ENCODE measurements at regions not wholly inside any gene's neighbourhood (a gene's known extent, or its start where the extent isn't known, plus 50 kb on each side); places are given as distances from the start of the nearest gene placed in this dataset.

- H3K4me1 ChIP-seq (replicated peaks in 1 of 2), result no peaks in the 10 kb centered on the region
- H3K27ac ChIP-seq, result no peak overlapping the region
- no peak overlapping the region for H3K4me3 ChIP-seq
- no peak for ATAC-seq (replicated peaks in 6 of 8)
- in situ Hi-C loops (cut with MboI; ENCODE audit: low pct_unique_long_range_greater_than_20kb in 2 of 9, low sequenced_read_pairs in 9 of 9, unreplicated experiment in 9 of 9), result no loop called here
Observed at GRCh38 chr7:109956916-109957315, 1134.0 kb upstream of the LRRN3 start.

GRCh38 chr7:109963741-109964140, 1127.2 kb upstream of the LRRN3 start:
- H3K4me1 ChIP-seq (replicated peaks in 1 of 2), result no peaks in the 10 kb centered on the region
- H3K27ac ChIP-seq, result no peak overlapping the region
- 22 to 96% (median 77%) methylated on average over 1 to 3 of the region's 3 CpGs; no CpG with 5 or more reads in 2 of the 10 experiments for whole genome bisulfite sequencing, 10 experiments
- in situ Hi-C loops (cut with MboI; ENCODE audit: low pct_unique_long_range_greater_than_20kb in 2 of 9, low sequenced_read_pairs in 9 of 9, unreplicated experiment in 9 of 9), result no loop called here
- H3K4me3 ChIP-seq, result no peak overlapping the region
- no peak for ATAC-seq (replicated peaks in 6 of 8)

- in situ Hi-C loops (cut with MboI; ENCODE audit: low pct_unique_long_range_greater_than_20kb in 2 of 9, low sequenced_read_pairs in 9 of 9, unreplicated experiment in 9 of 9), result no loop called here
- ATAC-seq (replicated peaks in 6 of 8), result peak in 2 of 8 experiments; percentile 15 to 48
- Histone ChIP-seq H3K4me3 (no peak overlapping the region), H3K4me1 (replicated peaks in 1 of 2) (no peaks in the 10 kb centered on the region), H3K27ac (no peak overlapping the region)
- 18 to 94% (median 63%) methylated on average over 1 to 2 of the region's 2 CpGs; no CpG with 5 or more reads in 5 of the 10 experiments for WGBS, 10 experiments
Observed at GRCh38 chr7:109964780-109965179, 1126.1 kb upstream of the LRRN3 start.

DNA sequence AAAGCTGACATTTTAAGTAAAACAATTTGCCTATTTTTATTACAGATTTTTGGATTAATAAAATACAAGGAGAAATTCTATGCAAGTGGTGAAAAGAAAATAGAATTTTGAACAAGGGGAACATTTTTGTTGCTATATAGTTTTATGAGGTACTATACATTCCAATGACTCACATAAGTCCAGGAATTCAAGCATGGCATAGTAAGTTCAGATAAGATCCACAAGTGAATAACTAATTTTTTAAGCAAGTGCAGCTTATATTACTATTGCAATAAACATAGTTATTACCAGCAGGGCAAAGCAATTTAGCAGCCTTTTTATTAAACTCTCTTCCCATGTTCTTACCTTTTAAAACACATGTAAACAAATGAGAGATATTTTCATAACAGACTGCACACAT, 1123.5 kb upstream of the LRRN3 start:
- ATAC-seq (replicated peaks in 6 of 8), result no peak
- Histone ChIP-seq H3K4me1 (replicated peaks in 1 of 2) (no peaks in the 10 kb centered on the region), H3K27ac (no peak overlapping the region), H3K4me3 (no peak overlapping the region)
- in situ Hi-C loops (cut with MboI; ENCODE audit: low pct_unique_long_range_greater_than_20kb in 2 of 9, low sequenced_read_pairs in 9 of 9, unreplicated experiment in 9 of 9), result no loop called here

- ATAC-seq (replicated peaks in 6 of 8), result no peak
- no peaks in the 10 kb centered on the region for H3K4me1 ChIP-seq (replicated peaks in 1 of 2)
- WGBS, 10 experiments, result 0 to 100% (median 67%) methylated on average over 1 of the region's 1 CpG; no CpG with 5 or more reads in 1 of the 10 experiments
- H3K27ac ChIP-seq, result no peak overlapping the region
- H3K4me3 ChIP-seq, result no peak overlapping the region
- in situ Hi-C loops (cut with MboI; ENCODE audit: low pct_unique_long_range_greater_than_20kb in 2 of 9, low sequenced_read_pairs in 9 of 9, unreplicated experiment in 9 of 9), result no loop called here
Observed at GRCh38 chr7:109983618-109984017, 1107.3 kb upstream of the LRRN3 start.

DNA sequence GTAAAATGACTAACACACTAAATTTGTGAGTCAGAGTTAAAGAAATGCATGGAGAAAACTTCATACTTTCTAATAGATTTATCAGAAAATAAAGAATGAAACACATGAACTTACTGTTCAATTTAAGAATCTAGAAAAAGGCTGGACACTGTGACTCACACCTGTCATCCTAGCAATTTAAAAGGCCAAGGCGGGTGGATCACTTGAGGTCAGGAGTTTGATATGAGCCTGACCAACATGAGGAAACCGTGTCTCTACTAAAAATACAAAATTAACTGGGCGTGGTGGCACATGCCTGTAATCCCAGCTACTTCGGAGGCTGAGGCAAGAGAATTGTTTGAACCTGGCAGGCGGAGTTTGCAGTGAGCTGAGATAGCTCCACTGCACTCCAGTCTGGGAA, 1106.2 kb upstream of the LRRN3 start:
- Histone ChIP-seq H3K4me3 (no peak overlapping the region), H3K27ac (no peak overlapping the region), H3K4me1 (replicated peaks in 1 of 2) (no peaks in the 10 kb centered on the region)
- whole genome bisulfite sequencing, 10 experiments, result 5 to 100% (median 85%) methylated on average over 2 to 5 of the region's 5 CpGs
- peak in 2 of 8 experiments; percentile 67 to 93 for ATAC-seq (replicated peaks in 6 of 8)
- in situ Hi-C loops (cut with MboI; ENCODE audit: low pct_unique_long_range_greater_than_20kb in 2 of 9, low sequenced_read_pairs in 9 of 9, unreplicated experiment in 9 of 9), result no loop called here

GRCh38 chr7:109986701-109987100, 1104.2 kb upstream of the LRRN3 start:
- H3K4me1 ChIP-seq (replicated peaks in 1 of 2), result no peaks in the 10 kb centered on the region
- no peak overlapping the region for H3K4me3 ChIP-seq
- no peak overlapping the region for H3K27ac ChIP-seq
- 0 to 73% (median 17%) methylated on average over 1 to 2 of the region's 2 CpGs; no CpG with 5 or more reads in 5 of the 10 experiments for WGBS, 10 experiments
- no peak for ATAC-seq (replicated peaks in 6 of 8)
- in situ Hi-C loops (cut with MboI; ENCODE audit: low pct_unique_long_range_greater_than_20kb in 2 of 9, low sequenced_read_pairs in 9 of 9, unreplicated experiment in 9 of 9), result no loop called here

DNA sequence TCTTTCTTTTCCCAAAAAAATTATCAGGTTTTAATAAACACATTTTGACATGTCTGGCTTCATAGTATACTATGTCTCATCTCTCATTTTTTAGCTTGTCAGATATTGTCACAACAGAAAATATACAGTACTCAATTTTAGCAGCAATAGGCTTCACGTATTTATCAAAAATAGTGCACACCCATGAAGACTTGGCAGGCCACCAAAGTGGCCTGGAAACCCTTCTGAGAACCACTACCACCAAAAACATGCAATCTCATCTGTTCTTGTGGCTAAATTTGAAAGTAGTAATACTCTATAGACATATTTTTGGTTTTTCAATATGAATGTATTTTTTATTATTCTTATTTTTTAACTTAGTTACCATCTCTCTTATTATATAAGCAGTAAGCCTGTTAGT, 1094.5 kb upstream of the LRRN3 start:
- no peaks in the 10 kb centered on the region for H3K4me1 ChIP-seq (replicated peaks in 1 of 2)
- ATAC-seq (replicated peaks in 6 of 8), result no peak
- no peak overlapping the region for H3K4me3 ChIP-seq
- WGBS, 10 experiments, result 0 to 100% (median 96%) methylated on average over 1 of the region's 1 CpG; no CpG with 5 or more reads in 4 of the 10 experiments
- no peak overlapping the region for H3K27ac ChIP-seq
- in situ Hi-C loops (cut with MboI; ENCODE audit: low pct_unique_long_range_greater_than_20kb in 2 of 9, low sequenced_read_pairs in 9 of 9, unreplicated experiment in 9 of 9), result no loop called here

DNA sequence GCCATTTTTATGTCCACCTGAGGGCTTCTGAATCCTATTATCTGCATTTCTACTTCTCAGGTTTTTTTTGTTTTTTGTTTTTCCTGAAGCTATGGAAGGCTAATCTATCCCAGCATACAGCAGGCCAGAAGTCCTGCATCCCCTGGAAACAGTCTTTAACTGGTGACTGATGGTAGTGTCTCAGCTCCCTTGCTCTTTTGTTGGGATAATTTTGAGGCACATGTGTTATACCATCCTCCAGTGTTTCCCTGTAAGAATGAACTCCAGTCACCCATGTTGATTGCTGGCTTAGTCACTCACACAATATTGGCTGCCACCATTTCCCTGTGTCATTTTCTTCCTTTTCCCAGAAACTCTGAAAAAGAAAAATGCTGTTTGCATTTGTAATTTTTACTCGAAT, 1094.0 kb upstream of the LRRN3 start:
- ATAC-seq (replicated peaks in 6 of 8), result peak in 5 of 8 experiments; percentile 45 to 81 (median 61)
- 0 to 83% (median 19%) methylated on average over 1 of the region's 1 CpG; no CpG with 5 or more reads in 2 of the 10 experiments for WGBS, 10 experiments
- Histone ChIP-seq H3K4me3 (no peak overlapping the region), H3K27ac (no peak overlapping the region), H3K4me1 (replicated peaks in 1 of 2) (no peaks in the 10 kb centered on the region)
- in situ Hi-C loops (cut with MboI; ENCODE audit: low pct_unique_long_range_greater_than_20kb in 2 of 9, low sequenced_read_pairs in 9 of 9, unreplicated experiment in 9 of 9), result no loop called here

- Histone ChIP-seq H3K4me1 (replicated peaks in 1 of 2) (no peaks in the 10 kb centered on the region), H3K4me3 (no peak overlapping the region), H3K27ac (no peak overlapping the region)
- WGBS, 10 experiments, result 28 to 100% (median 85%) methylated on average over 1 to 2 of the region's 2 CpGs; no CpG with 5 or more reads in 1 of the 10 experiments
- in situ Hi-C loops (cut with MboI; ENCODE audit: low pct_unique_long_range_greater_than_20kb in 2 of 9, low sequenced_read_pairs in 9 of 9, unreplicated experiment in 9 of 9), result no loop called here
- ATAC-seq (replicated peaks in 6 of 8), result no peak
Observed at GRCh38 chr7:109997837-109998236, 1093.1 kb upstream of the LRRN3 start.

GRCh38 chr7:110001254-110001938, 1089.5 kb upstream of the LRRN3 start:
- Histone ChIP-seq H3K27ac (no peak overlapping the region), H3K4me1 (replicated peaks in 1 of 2) (no peaks in the 10 kb centered on the region), H3K4me3 (no peak overlapping the region)
- no peak for ATAC-seq (replicated peaks in 6 of 8)
- WGBS, 10 experiments, result 0 to 100% (median 63%) methylated on average over 1 of the region's 1 CpG; no CpG with 5 or more reads in 7 of the 10 experiments
- in situ Hi-C loops (cut with MboI; ENCODE audit: low pct_unique_long_range_greater_than_20kb in 2 of 9, low sequenced_read_pairs in 9 of 9, unreplicated experiment in 9 of 9), result no loop called here

DNA sequence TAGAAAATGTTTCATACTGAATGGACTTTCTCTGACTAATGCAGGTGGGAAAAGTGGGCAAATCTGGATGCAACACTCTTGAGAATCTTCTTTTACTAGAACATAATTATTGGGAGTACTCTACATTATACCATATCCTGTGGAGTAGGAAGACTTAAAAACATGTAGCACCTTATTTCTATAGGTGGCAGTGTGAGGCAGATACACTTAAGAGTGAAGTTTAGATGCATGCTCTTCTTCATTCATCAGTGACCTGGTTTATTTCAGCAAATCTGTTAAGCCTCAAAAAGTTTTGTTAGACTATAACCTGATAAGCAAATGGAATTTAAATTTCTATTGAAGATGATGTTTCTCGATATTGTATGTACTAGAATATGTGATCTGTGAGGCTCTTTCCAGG, 1087.1 kb upstream of the LRRN3 start:
- in situ Hi-C loops (cut with MboI; ENCODE audit: low pct_unique_long_range_greater_than_20kb in 2 of 9, low sequenced_read_pairs in 9 of 9, unreplicated experiment in 9 of 9), result no loop called here
- no peak for ATAC-seq (replicated peaks in 6 of 8)
- WGBS, 10 experiments, result 0 to 80% methylated on average over 1 of the region's 1 CpG; no CpG with 5 or more reads in 8 of the 10 experiments

GRCh38 chr7:110007320-110008063, 1083.4 kb upstream of the LRRN3 start:
- ATAC-seq (replicated peaks in 6 of 8), result peak in 3 of 8 experiments; percentile 90 to 98 (median 92)
- no peak overlapping the region for H3K4me3 ChIP-seq
- H3K4me1 ChIP-seq (replicated peaks in 1 of 2), result peaks cover 0 to 2% of the 10 kb centered on the region in 2 donors
- 0 to 96% (median 53%) methylated on average over 2 to 4 of the region's 4 CpGs for WGBS, 10 experiments
- in situ Hi-C loops (cut with MboI; ENCODE audit: low pct_unique_long_range_greater_than_20kb in 2 of 9, low sequenced_read_pairs in 9 of 9, unreplicated experiment in 9 of 9), result no loop called here
- H3K27ac ChIP-seq, result no peak overlapping the region

More for the DNA sequence above, 1087.1 kb upstream of the LRRN3 start:
- H3K27ac ChIP-seq, result no peak overlapping the region
- peaks cover 0 to 2% of the 10 kb centered on the region in 2 donors for H3K4me1 ChIP-seq (replicated peaks in 1 of 2)
- H3K4me3 ChIP-seq, result no peak overlapping the region
